GM23338 (cell line): ENCODE measurements at regions not wholly inside any gene's neighbourhood (a gene's known extent, or its start where the extent isn't known, plus 50 kb on each side); places are given as distances from the start of the nearest gene placed in this dataset.

Experiments used
- ATAC-seq: fragments of 200-7000 bp; cut with Tn5 transposase; 3 replicates; pipeline ENCODE4 v1.9.1; 2020
- DNase-seq: peaks from one replicate; pipeline ENCODE4 v3.0.0-alpha.2; 2015; ENCODE audit warnings: low spot score
- H2AFZ ChIP-seq: fragments of 200-600 bp; sonication (generic); 2 replicates; pipeline ENCODE4 v1.8.0; 2016; ENCODE audit warnings: antibody characterized with exemption, mild to moderate bottlenecking, moderate library complexity
- H3F3A ChIP-seq: fragments of 200-600 bp; sonication (generic); replicated peaks from 2 replicates; pipeline ENCODE4 v1.8.0; 2017; ENCODE audit warnings: antibody characterized with exemption, mixed run types, low read depth
- H3K27ac ChIP-seq: fragments of 200-600 bp; sonication (generic); 2 replicates; pipeline ENCODE4 v1.6.1; 2016; ENCODE audit warnings: low read depth
- H3K27me3 ChIP-seq: fragments of 200-600 bp; sonication (generic); 2 replicates; pipeline ENCODE4 v1.8.0; 2016; ENCODE audit warnings: mild to moderate bottlenecking, mixed run types, moderate library complexity; ENCODE audit not compliant: insufficient read depth
- H3K36me3 ChIP-seq: fragments of 200-600 bp; sonication (generic); 2 replicates; pipeline ENCODE4 v1.8.0; 2016; ENCODE audit warnings: mild to moderate bottlenecking; ENCODE audit not compliant: insufficient read depth
- H3K4me1 ChIP-seq: fragments of 200-600 bp; sonication (generic); 2 replicates; pipeline ENCODE4 v1.8.0; 2016; ENCODE audit warnings: mild to moderate bottlenecking, moderate library complexity; ENCODE audit not compliant: insufficient read depth
- H3K4me2 ChIP-seq: fragments of 200-600 bp; sonication (generic); 2 replicates; pipeline ENCODE4 v1.7.1; 2017; ENCODE audit warnings: mixed run types
- H3K4me3 ChIP-seq: fragments of 200-600 bp; sonication (generic); 2 replicates; pipeline ENCODE4 v1.6.1; 2016; ENCODE audit warnings: mixed run types
- H3K79me2 ChIP-seq: fragments of 200-600 bp; sonication (generic); replicated peaks from 2 replicates; pipeline ENCODE4 v1.8.0; 2017; ENCODE audit warnings: mild to moderate bottlenecking; ENCODE audit not compliant: insufficient read depth
- H3K9me2 ChIP-seq: fragments of 200-600 bp; sonication (generic); 2 replicates; pipeline ENCODE4 v1.8.0; 2017; ENCODE audit not compliant: insufficient read depth
- H4K20me1 ChIP-seq: fragments of 200-600 bp; sonication (generic); replicated peaks from 2 replicates; pipeline ENCODE4 v1.8.0; 2017; ENCODE audit warnings: mild to moderate bottlenecking; ENCODE audit not compliant: insufficient read depth
- H3K27ac Mint-ChIP-seq: 2 replicates; pipeline ENCODE4 v1.8.0; 2020; ENCODE audit warnings: inconsistent platforms, mild to moderate bottlenecking, moderate library complexity, mixed read lengths
- H3K27me3 Mint-ChIP-seq: 3 replicates; pipeline ENCODE4 v1.8.0; 2022; ENCODE audit warnings: low read depth, mild to moderate bottlenecking, moderate library complexity, mixed read lengths, inconsistent platforms; ENCODE audit not compliant: insufficient read depth, poor library complexity
- H3K36me3 Mint-ChIP-seq: 3 replicates; pipeline ENCODE4 v1.8.0; 2021; ENCODE audit warnings: low read depth, mild to moderate bottlenecking, inconsistent platforms, moderate library complexity, mixed read lengths
- H3K4me1 Mint-ChIP-seq: 3 replicates; pipeline ENCODE4 v1.8.0; 2020; ENCODE audit warnings: mild to moderate bottlenecking, inconsistent platforms, mixed read lengths
- H3K4me3 Mint-ChIP-seq: 3 replicates; pipeline ENCODE4 v1.8.0; 2021; ENCODE audit warnings: moderate library complexity, mild to moderate bottlenecking, inconsistent platforms, mixed read lengths
- H3K9me3 Mint-ChIP-seq: 3 replicates; pipeline ENCODE4 v1.8.0; 2020; ENCODE audit warnings: moderate library complexity, mild to moderate bottlenecking, inconsistent platforms, mixed read lengths
- CREB1 ChIP-seq: fragments of 250-450 bp; sonication (Bioruptor Pico); IDR thresholded peaks from 2 replicates; pipeline ENCODE4 v1.5.0; 2020; ENCODE audit warnings: low read depth, mild to moderate bottlenecking, moderate library complexity
- EZH2 ChIP-seq: fragments of 200-600 bp; sonication (generic); IDR thresholded peaks from one replicate; pipeline ENCODE4 v1.8.0; 2017; ENCODE audit warnings: antibody characterized with exemption, mild to moderate bottlenecking, low read depth; ENCODE audit not compliant: unreplicated experiment
- EZH2phosphoT487 ChIP-seq: fragments of 200-600 bp; sonication (generic); IDR thresholded peaks from one replicate; pipeline ENCODE4 v1.8.1; 2018; ENCODE audit warnings: antibody characterized with exemption; ENCODE audit not compliant: unreplicated experiment
- JUNB ChIP-seq: IDR thresholded peaks from one replicate; pipeline ENCODE4 v1.6.1; 2016; ENCODE audit warnings: antibody characterized with exemption; ENCODE audit not compliant: unreplicated experiment
- NANOG ChIP-seq: IDR thresholded peaks from 2 replicates; pipeline ENCODE4 v1.6.1; 2016; ENCODE audit warnings: antibody characterized with exemption, borderline replicate concordance
- POLR2AphosphoS5 ChIP-seq: IDR thresholded peaks from 2 replicates; pipeline ENCODE4 v1.6.1; 2016; ENCODE audit warnings: antibody characterized with exemption, low read depth
- STAT1 ChIP-seq: IDR thresholded peaks from one replicate; pipeline ENCODE4 v1.6.1; 2016; ENCODE audit warnings: antibody characterized with exemption; ENCODE audit not compliant: unreplicated experiment
- ZNF114 ChIP-seq: fragments of 250-450 bp; sonication (Bioruptor Pico); IDR thresholded peaks from 2 replicates; pipeline ENCODE4 v1.5.0; 2020; ENCODE audit warnings: mild to moderate bottlenecking, moderate library complexity
- ZNF331 ChIP-seq: fragments of 250-450 bp; sonication (Bioruptor Pico); IDR thresholded peaks from 2 replicates; pipeline ENCODE4 v1.5.0; 2020; ENCODE audit warnings: low read depth, mild to moderate bottlenecking, moderate library complexity
- TF ChIP-seq, protein P1 (sequence below), 2 experiments: fragments of 200-600 bp in 1 of 2; sonication (generic) in 1 of 2; conservative IDR thresholded peaks; 2 replicates each; pipeline versions ENCODE4 v1.5.1 to v1.6.1; 2016 to 2017; ENCODE audit warnings: antibody characterized with exemption in 2 of 2, low read depth in 2 of 2, mild to moderate bottlenecking in 2 of 2, moderate library complexity in 1 of 2
- TF ChIP-seq, protein P2 (sequence below): IDR thresholded peaks from one replicate; pipeline ENCODE4 v1.6.1; 2018; ENCODE audit warnings: antibody characterized with exemption; ENCODE audit not compliant: unreplicated experiment

DNA sequence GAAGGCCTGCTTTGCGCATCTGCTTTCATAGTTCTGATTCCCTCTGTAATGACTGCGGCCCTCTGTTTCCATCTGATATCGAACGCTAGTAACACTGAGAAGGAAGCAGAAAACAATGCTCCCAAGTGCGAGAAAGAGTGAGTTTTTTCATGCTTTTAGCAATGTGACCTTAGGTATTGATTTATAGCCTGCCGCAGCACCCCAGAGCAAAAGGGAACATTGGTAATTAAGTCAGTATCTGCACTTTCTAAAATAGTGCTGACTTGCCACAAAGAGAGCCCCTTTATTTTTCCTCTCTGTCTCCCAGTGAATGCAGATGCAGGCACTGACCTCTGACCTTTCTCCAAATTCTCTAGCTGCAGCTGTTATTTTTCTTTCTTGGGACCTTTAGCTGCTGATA is 129.8 kb downstream of the HDGFL1 start (continued):
- TF ChIP-seq, protein P1, sequence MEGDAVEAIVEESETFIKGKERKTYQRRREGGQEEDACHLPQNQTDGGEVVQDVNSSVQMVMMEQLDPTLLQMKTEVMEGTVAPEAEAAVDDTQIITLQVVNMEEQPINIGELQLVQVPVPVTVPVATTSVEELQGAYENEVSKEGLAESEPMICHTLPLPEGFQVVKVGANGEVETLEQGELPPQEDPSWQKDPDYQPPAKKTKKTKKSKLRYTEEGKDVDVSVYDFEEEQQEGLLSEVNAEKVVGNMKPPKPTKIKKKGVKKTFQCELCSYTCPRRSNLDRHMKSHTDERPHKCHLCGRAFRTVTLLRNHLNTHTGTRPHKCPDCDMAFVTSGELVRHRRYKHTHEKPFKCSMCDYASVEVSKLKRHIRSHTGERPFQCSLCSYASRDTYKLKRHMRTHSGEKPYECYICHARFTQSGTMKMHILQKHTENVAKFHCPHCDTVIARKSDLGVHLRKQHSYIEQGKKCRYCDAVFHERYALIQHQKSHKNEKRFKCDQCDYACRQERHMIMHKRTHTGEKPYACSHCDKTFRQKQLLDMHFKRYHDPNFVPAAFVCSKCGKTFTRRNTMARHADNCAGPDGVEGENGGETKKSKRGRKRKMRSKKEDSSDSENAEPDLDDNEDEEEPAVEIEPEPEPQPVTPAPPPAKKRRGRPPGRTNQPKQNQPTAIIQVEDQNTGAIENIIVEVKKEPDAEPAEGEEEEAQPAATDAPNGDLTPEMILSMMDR (conservative IDR thresholded peaks at IDR 0.05; ENCODE audit: low read depth in 2 of 2) = no peak
- TF ChIP-seq ZNF331 (CRISPR knock-in tag) = no peak

DNA sequence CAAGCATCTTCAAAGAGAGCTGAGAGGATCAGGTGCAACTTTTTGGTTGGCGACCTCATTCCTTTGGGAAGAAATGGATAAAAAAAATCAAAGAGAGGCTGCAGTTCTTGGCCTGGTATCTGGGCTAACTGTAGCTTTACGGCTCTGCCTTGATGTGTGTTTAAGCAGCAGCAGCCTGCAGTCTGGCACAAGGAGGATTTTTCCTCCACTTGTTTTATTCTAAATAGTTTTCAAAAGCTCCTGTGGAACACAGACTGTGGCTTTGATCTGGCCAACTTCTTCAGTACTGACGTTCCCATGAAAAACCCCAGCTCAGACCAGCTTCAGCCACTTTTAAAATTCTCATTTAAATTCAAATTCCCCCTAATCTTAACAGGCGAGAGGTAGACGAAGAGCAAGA is 137.3 kb downstream of the HDGFL1 start:
- no peak overlapping the region for H3K27ac Mint-ChIP-seq
- Histone ChIP-seq H4K20me1 (no peaks in the 10 kb centered on the region), H3K36me3 (no peaks in the 10 kb centered on the region), H3K27me3 (no peaks in the 10 kb centered on the region), H3K9me2 (0 out of 2 replicates have a peak, but pooled peaks cover 5% of the 10 kb centered on the region), H3K4me1 (no peaks in the 10 kb centered on the region), H3F3A (no peaks in the 10 kb centered on the region), H3K4me3 (no peak overlapping the region), H3K4me2 (no peak overlapping the region), H3K79me2 (no peaks in the 10 kb centered on the region), H2AFZ (peak overlapping the region; percentile 56; the same call in 1 of the 2 replicates), H3K27ac (no peak overlapping the region)
- H3K4me1 Mint-ChIP-seq = no peaks in the 10 kb centered on the region; the same call in 2 of the 3 replicates
- DNase-seq = no peak
- H3K4me3 Mint-ChIP-seq = no peak overlapping the region
- H3K27me3 Mint-ChIP-seq = no peaks in the 10 kb centered on the region
- TF ChIP-seq STAT1 (no peak), CREB1 (CRISPR knock-in tag) (no peak), EZH2 (no peak), ZNF114 (CRISPR knock-in tag) (no peak), JUNB (no peak), POLR2AphosphoS5 (no peak)
- TF ChIP-seq, protein P2, sequence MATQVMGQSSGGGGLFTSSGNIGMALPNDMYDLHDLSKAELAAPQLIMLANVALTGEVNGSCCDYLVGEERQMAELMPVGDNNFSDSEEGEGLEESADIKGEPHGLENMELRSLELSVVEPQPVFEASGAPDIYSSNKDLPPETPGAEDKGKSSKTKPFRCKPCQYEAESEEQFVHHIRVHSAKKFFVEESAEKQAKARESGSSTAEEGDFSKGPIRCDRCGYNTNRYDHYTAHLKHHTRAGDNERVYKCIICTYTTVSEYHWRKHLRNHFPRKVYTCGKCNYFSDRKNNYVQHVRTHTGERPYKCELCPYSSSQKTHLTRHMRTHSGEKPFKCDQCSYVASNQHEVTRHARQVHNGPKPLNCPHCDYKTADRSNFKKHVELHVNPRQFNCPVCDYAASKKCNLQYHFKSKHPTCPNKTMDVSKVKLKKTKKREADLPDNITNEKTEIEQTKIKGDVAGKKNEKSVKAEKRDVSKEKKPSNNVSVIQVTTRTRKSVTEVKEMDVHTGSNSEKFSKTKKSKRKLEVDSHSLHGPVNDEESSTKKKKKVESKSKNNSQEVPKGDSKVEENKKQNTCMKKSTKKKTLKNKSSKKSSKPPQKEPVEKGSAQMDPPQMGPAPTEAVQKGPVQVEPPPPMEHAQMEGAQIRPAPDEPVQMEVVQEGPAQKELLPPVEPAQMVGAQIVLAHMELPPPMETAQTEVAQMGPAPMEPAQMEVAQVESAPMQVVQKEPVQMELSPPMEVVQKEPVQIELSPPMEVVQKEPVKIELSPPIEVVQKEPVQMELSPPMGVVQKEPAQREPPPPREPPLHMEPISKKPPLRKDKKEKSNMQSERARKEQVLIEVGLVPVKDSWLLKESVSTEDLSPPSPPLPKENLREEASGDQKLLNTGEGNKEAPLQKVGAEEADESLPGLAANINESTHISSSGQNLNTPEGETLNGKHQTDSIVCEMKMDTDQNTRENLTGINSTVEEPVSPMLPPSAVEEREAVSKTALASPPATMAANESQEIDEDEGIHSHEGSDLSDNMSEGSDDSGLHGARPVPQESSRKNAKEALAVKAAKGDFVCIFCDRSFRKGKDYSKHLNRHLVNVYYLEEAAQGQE = no peak
- no peaks in the 10 kb centered on the region for H3K9me3 Mint-ChIP-seq
- H3K36me3 Mint-ChIP-seq = no peaks in the 10 kb centered on the region
- ATAC-seq = no peak

DNA sequence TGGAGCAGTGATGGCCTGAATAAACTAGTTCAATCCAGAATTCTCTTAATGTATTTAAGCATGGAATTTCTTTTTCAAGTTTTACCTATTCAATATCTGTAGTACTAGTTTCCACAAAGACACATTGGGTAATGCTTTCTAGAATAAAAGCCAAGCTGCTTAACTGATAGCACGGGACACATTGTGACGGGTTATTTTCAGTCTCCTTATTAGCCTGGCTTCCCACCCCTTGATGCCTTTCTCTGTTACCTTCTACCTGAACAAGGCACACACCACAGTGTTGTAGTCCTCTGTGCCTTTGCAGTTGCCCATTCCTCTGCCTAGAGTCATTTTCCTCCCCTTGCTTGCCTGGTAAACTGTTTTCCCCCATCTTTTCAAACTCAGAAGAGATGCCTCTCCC is 139.1 kb downstream of the HDGFL1 start:
- no peaks in the 10 kb centered on the region for H3K27me3 Mint-ChIP-seq
- H3K4me1 Mint-ChIP-seq = no peaks in the 10 kb centered on the region; the same call in 2 of the 3 replicates
- Histone ChIP-seq H3K27me3 (no peaks in the 10 kb centered on the region), H3K36me3 (no peaks in the 10 kb centered on the region), H3K4me3 (no peak overlapping the region), H3F3A (no peaks in the 10 kb centered on the region), H4K20me1 (no peaks in the 10 kb centered on the region), H3K79me2 (no peaks in the 10 kb centered on the region), H3K4me1 (no peaks in the 10 kb centered on the region), H3K27ac (no peak overlapping the region), H3K4me2 (no peak overlapping the region), H3K9me2 (0 out of 2 replicates have a peak, but pooled peaks cover 5% of the 10 kb centered on the region), H2AFZ (peak overlapping the region; percentile 23; the same call in 1 of the 2 replicates)
- no peak overlapping the region for H3K27ac Mint-ChIP-seq
- ATAC-seq = no peak
- no peak overlapping the region for H3K4me3 Mint-ChIP-seq
- H3K36me3 Mint-ChIP-seq = no peaks in the 10 kb centered on the region
- DNase-seq = no peak
- H3K9me3 Mint-ChIP-seq = no peaks in the 10 kb centered on the region
- no peak for TF ChIP-seq EZH2phosphoT487
- TF ChIP-seq, protein P1 (conservative IDR thresholded peaks at IDR 0.05; ENCODE audit: low read depth in 2 of 2) = no peak
- TF ChIP-seq NANOG = no peak
